ENCODE measurements at regions not wholly inside any gene's neighbourhood (a gene's known extent, or its start where the extent isn't known, plus 50 kb on each side); places are given as distances from the start of the nearest gene placed in this dataset.

DNA sequence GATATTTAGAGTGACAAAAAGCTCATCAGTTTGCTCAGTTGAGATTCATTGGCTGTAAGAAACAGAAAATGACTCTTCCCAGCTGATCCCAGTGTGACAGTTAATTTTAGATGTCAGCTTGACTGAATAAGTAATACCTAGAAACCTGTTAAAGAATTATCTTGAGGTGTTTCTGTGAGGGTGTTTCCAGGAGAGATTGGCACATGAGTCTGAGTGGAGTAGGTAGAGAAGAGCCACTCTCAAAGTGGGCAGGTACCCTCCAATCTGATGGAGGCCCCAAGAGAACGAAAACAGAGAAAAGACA lies 200.8 kb upstream of the BTBD3 start:
- H3K4me3 ChIP-seq (ENCODE audit: control insufficient read depth, low read depth, low read length): no peak overlapping the region
- DNase-seq (ENCODE audit: low read depth): no peak
- TF ChIP-seq, protein P1, sequence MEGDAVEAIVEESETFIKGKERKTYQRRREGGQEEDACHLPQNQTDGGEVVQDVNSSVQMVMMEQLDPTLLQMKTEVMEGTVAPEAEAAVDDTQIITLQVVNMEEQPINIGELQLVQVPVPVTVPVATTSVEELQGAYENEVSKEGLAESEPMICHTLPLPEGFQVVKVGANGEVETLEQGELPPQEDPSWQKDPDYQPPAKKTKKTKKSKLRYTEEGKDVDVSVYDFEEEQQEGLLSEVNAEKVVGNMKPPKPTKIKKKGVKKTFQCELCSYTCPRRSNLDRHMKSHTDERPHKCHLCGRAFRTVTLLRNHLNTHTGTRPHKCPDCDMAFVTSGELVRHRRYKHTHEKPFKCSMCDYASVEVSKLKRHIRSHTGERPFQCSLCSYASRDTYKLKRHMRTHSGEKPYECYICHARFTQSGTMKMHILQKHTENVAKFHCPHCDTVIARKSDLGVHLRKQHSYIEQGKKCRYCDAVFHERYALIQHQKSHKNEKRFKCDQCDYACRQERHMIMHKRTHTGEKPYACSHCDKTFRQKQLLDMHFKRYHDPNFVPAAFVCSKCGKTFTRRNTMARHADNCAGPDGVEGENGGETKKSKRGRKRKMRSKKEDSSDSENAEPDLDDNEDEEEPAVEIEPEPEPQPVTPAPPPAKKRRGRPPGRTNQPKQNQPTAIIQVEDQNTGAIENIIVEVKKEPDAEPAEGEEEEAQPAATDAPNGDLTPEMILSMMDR (conservative IDR thresholded peaks at IDR 0.05; ENCODE audit: control insufficient read depth, insufficient read depth, low read depth, low read length): no peak

- no peak for DNase-seq (ENCODE audit: low read depth)
- TF ChIP-seq, protein P1 (conservative IDR thresholded peaks at IDR 0.05; ENCODE audit: control insufficient read depth, insufficient read depth, low read depth, low read length): no peak
- no peak overlapping the region for H3K4me3 ChIP-seq (ENCODE audit: control insufficient read depth, low read depth, low read length)
Measured at GRCh38 chr20:11717562-11717961, 200.1 kb upstream of the BTBD3 start.

DNA sequence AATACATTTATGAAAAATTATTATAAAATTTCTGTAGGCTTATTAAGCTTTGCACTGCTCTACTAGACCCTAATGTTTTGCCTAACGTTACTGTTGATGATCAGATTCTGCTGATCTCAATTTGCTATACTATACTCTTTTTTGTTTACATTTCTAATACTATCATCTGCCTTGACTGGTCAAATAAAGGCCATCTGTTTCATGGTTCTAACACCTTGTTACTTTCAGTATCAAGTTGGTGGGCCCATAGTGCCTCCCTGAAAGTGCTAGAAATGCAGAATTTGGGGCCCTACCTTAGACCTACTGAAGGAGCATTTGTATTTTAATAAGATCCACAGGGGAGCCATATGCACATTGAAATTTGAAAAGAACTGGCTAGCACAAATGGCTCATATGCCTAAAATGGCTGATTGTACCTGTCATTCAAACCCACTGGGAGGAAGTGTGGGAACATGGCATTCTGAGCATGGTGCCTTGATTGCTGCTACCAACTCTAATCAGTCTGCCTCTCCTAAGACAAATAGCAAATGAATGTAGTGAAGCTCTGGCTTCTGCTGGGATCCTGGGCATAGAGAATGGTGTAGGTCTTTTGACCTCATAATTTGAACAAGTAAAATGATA lies 199.1 kb upstream of the BTBD3 start:
- H3K4me3 ChIP-seq (ENCODE audit: control insufficient read depth, low read depth, low read length): no peak overlapping the region
- no peak for DNase-seq (ENCODE audit: low read depth)
- TF ChIP-seq, protein P1 (conservative IDR thresholded peaks at IDR 0.05; ENCODE audit: control insufficient read depth, insufficient read depth, low read depth, low read length): no peak

DNA sequence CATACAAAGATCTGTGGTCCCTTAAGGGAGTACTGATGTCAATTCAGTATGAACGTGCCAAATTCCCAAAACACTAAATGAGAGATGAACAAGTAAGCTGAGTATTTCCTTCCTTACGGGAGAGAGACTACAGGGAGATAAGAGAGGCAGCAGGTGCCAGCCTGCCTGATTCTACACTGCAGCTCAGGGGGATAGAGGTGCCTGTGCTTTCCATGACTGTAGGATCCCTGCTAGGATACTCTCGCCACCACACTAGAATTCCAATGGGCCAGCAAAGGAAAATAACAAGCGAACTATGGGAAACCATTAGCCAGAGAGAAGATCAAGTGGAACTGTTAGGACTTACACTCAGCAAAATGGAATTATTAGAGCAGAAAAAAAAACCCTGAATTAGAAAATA lies 198.5 kb upstream of the BTBD3 start:
- TF ChIP-seq, protein P1 (conservative IDR thresholded peaks at IDR 0.05; ENCODE audit: control insufficient read depth, insufficient read depth, low read depth, low read length): no peak
- no peak for DNase-seq (ENCODE audit: low read depth)
- H3K4me3 ChIP-seq (ENCODE audit: control insufficient read depth, low read depth, low read length): no peak overlapping the region

DNA sequence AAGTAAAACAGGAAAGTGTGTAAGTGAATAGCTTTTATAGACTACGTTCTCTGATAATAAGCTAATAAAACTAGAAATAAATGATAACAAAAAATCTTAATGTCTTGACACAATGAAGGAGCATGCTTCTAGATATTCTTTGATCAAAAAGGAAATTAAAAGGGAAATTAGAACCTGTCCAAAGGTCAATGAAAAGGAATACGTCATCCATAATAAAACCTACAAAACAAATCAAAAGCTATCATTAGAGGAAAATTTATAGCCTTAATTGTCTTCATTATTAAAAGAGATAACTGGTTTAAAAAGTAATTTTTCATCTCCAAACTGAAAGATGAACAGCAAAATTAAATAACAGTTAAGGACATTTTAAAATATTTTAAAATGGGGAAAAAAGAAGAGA lies 196.3 kb upstream of the BTBD3 start:
- TF ChIP-seq, protein P1 (conservative IDR thresholded peaks at IDR 0.05; ENCODE audit: control insufficient read depth, insufficient read depth, low read depth, low read length): no peak
- no peak for DNase-seq (ENCODE audit: low read depth)
- no peak overlapping the region for H3K4me3 ChIP-seq (ENCODE audit: control insufficient read depth, low read depth, low read length)

DNA sequence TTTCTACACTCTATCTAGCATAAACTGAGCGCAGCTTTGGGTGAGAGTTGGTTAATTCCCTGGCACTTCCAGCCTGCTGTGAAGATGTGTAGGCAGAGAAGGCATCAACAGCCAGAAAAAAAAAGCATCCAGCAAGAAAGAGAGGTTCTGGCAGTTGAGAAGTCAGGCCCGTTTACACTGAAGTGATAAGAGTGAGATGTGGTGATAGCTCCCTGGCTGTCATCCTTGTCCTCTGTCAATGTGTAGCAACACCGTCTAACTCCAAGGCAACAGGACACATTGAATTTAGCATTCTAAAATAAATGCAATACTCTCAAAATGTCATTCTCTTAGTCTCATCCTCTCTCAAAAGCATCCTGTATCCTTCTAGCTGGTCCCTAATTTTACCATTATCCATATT lies 193.6 kb upstream of the BTBD3 start:
- no peak overlapping the region for H3K4me3 ChIP-seq (ENCODE audit: control insufficient read depth, low read depth, low read length)
- TF ChIP-seq, protein P1 (conservative IDR thresholded peaks at IDR 0.05; ENCODE audit: control insufficient read depth, insufficient read depth, low read depth, low read length): no peak
- no peak for DNase-seq (ENCODE audit: low read depth)

- TF ChIP-seq, protein P1 (conservative IDR thresholded peaks at IDR 0.05; ENCODE audit: control insufficient read depth, insufficient read depth, low read depth, low read length): no peak
- DNase-seq (ENCODE audit: low read depth): no peak
- H3K4me3 ChIP-seq (ENCODE audit: control insufficient read depth, low read depth, low read length): no peak overlapping the region
Measured at GRCh38 chr20:11726026-11726425, 191.7 kb upstream of the BTBD3 start.

Data from fibroblast of mammary gland (primary cell).